Neutrophil (primary cell): ENCODE measurements at regions not wholly inside any gene's neighbourhood (a gene's known extent, or its start where the extent isn't known, plus 50 kb on each side); places are given as distances from the start of the nearest gene placed in this dataset.
"Not testable (repeated sequence)": the region's sequence is repeated elsewhere in the genome, so short reads cannot be mapped to it uniquely, and the experiment has no call there.

ENCODE experiments used
- H3K27ac ChIP-seq: fragments of 200-600 bp; sonication (generic); 2 replicates; pipeline ENCODE4 v1.5.1; 2016; ENCODE audit warnings: mild to moderate bottlenecking, moderate library complexity
- H3K27me3 ChIP-seq: fragments of 200-600 bp; sonication (generic); 2 replicates; pipeline ENCODE4 v1.6.0; 2016; ENCODE audit warnings: mild to moderate bottlenecking
- H3K36me3 ChIP-seq: fragments of 200-600 bp; sonication (generic); 2 replicates; pipeline ENCODE4 v1.5.1; 2017
- H3K4me1 ChIP-seq, 2 experiments: fragments of 200-600 bp in 1 of 2; sonication (generic) in 1 of 2; 1 replicate in 1 of 2; 2 replicates in 1 of 2; pipeline versions ENCODE4 v1.5.1 to v1.6.1; 2013 to 2016; ENCODE audit warnings: low read depth in 1 of 2, low read length in 1 of 2, mild to moderate bottlenecking in 1 of 2, moderate library complexity in 1 of 2; ENCODE audit not compliant: control insufficient read depth in 1 of 2, insufficient read depth in 1 of 2
- H3K4me3 ChIP-seq, 2 experiments: fragments of 200-600 bp in 1 of 2; sonication (generic) in 1 of 2; 1 replicate in 1 of 2; 2 replicates in 1 of 2; pipeline ENCODE4 v1.5.1; 2013 to 2016; ENCODE audit warnings: low read depth in 1 of 2, low read length in 1 of 2, mild to moderate bottlenecking in 1 of 2, moderate library complexity in 1 of 2
- H3K9me3 ChIP-seq: fragments of 200-600 bp; sonication (generic); 2 replicates; pipeline ENCODE4 v1.5.1; 2016
- CTCF ChIP-seq: fragments of 200-600 bp; sonication (generic); IDR thresholded peaks from 2 replicates; pipeline ENCODE4 v1.5.1; 2016; ENCODE audit warnings: antibody characterized with exemption

GRCh38 chr13:55029280-55029679 lies 2000.7 kb downstream of the OLFM4 start:
- Histone ChIP-seq H3K36me3 (no peaks in the 10 kb centered on the region), H3K4me3 (no peak overlapping the region), H3K27ac (no peak overlapping the region), H3K27me3 (no peaks in the 10 kb centered on the region), H3K4me1 (no peaks in the 10 kb centered on the region), H3K9me3 (no peaks in the 10 kb centered on the region)
- no peak for TF ChIP-seq CTCF

- TF ChIP-seq CTCF = no peak
- H3K4me3 ChIP-seq = no peak overlapping the region
- H3K9me3 ChIP-seq = no peaks in the 10 kb centered on the region
- H3K27me3 ChIP-seq = no peaks in the 10 kb centered on the region
- no peak overlapping the region for H3K27ac ChIP-seq
- H3K36me3 ChIP-seq = no peaks in the 10 kb centered on the region
- no peaks in the 10 kb centered on the region for H3K4me1 ChIP-seq
Observed at GRCh38 chr13:55038230-55038629, 2009.6 kb downstream of the OLFM4 start.

- H3K4me1 ChIP-seq, H3K27me3 ChIP-seq, H3K27ac ChIP-seq, H3K36me3 ChIP-seq, H3K4me3 ChIP-seq, H3K9me3 ChIP-seq: not testable (repeated sequence)
Observed at GRCh38 chr13:55053891-55054550, 2025.4 kb downstream of the OLFM4 start.

GRCh38 chr13:55055666-55056065 lies 2027.1 kb downstream of the OLFM4 start:
- not testable (repeated sequence) for H3K27me3 ChIP-seq, H3K36me3 ChIP-seq, H3K27ac ChIP-seq, H3K9me3 ChIP-seq, H3K4me3 ChIP-seq, H3K4me1 ChIP-seq

GRCh38 chr13:55062662-55063061 lies 2034.0 kb downstream of the OLFM4 start:
- no peak for TF ChIP-seq CTCF
- no peak overlapping the region for H3K4me3 ChIP-seq
- no peaks in the 10 kb centered on the region for H3K36me3 ChIP-seq
- no peaks in the 10 kb centered on the region for H3K4me1 ChIP-seq
- H3K9me3 ChIP-seq = no peaks in the 10 kb centered on the region
- no peak overlapping the region for H3K27ac ChIP-seq
- H3K27me3 ChIP-seq = no peaks in the 10 kb centered on the region

- no peaks in the 10 kb centered on the region for H3K27me3 ChIP-seq
- H3K27ac ChIP-seq = no peak overlapping the region
- H3K9me3 ChIP-seq = no peaks in the 10 kb centered on the region
- H3K4me3 ChIP-seq = no peak overlapping the region
- TF ChIP-seq CTCF = no peak
- H3K36me3 ChIP-seq = no peaks in the 10 kb centered on the region
- H3K4me1 ChIP-seq = no peaks in the 10 kb centered on the region
Observed at GRCh38 chr13:55067946-55068345, 2039.3 kb downstream of the OLFM4 start.

- H3K4me1 ChIP-seq = no peaks in the 10 kb centered on the region
- H3K9me3 ChIP-seq = no peaks in the 10 kb centered on the region
- H3K27ac ChIP-seq = no peak overlapping the region
- no peaks in the 10 kb centered on the region for H3K36me3 ChIP-seq
- TF ChIP-seq CTCF = no peak
- no peaks in the 10 kb centered on the region for H3K27me3 ChIP-seq
- H3K4me3 ChIP-seq = no peak overlapping the region
Observed at GRCh38 chr13:55069746-55070145, 2041.1 kb downstream of the OLFM4 start.
